Stimulated activated CD8-positive, alpha-beta memory T cell treated with anti-CD3 and anti-CD28 coated beads, Interleukin-7, amount 100 ng/mL, for 48 hours (primary cell): ENCODE measurements at regions not wholly inside any gene's neighbourhood (a gene's known extent, or its start where the extent isn't known, plus 50 kb on each side); places are given as distances from the start of the nearest gene placed in this dataset.

Experiments used
- DNase-seq, 2 donors: peaks; one replicate each; pipeline ENCODE4 v3.0.0-alpha.2; 2020; ENCODE audit warnings: low read depth in 1 of 2; ENCODE audit errors: extremely low read depth in 1 of 2

DNA sequence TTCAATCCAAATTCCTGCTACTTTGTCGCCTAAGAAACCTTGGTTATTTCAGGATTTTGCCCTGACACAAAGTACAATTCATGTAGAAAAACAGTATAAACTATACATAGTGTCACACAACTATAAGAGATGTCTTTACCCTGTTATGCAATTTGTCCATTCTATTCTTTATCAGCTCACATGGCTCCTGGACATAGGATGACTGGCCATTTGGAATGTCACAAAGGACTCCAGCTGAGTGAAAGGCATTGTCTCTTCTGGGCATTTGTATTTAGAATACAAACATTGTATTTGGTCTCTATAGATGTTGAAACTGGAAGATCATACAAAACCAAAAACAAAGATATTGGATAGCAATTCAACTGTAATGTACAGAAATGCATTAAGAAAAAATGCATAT, 944.6 kb upstream of the LRRTM1 start:
- DNase-seq, result no peak

DNA sequence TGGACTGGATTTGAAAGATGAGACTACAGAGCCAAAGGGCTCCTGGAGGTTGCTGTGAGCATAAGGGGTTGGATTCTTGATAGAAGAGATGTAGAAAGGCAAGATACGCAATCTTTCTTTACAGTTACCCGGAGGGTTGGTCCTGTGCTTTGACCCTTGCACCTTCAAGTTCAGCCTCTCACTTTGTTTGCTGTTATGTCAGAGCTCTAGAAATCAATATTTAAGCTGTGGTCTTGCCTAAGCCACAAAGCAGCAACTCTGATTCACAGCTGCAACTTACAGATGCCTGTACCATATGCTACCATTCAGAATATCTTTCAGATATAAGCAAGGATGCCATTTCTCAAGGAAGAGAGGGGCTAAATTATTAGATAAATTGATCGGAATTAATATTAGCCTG, 943.1 kb upstream of the LRRTM1 start:
- DNase-seq, result no peak

DNA sequence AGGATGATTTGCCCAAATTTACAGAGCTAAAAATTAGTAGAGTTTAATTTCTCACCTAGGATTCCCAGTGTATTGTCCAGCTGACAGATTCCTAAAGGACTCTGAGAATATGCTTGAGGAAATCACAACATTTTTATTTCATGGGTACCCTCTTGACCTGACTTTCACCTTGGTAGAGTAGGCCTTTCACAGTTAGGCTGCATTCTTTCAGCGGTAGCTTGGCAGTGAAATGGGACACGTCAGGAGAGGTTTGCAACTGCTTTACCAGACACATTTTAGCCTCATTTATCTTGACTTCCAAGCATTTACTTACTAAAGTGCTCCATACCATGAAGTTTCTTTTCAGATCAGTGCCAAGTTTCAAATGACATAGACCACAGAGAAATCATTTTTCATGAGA, 937.9 kb upstream of the LRRTM1 start:
- no peak for DNase-seq

DNA sequence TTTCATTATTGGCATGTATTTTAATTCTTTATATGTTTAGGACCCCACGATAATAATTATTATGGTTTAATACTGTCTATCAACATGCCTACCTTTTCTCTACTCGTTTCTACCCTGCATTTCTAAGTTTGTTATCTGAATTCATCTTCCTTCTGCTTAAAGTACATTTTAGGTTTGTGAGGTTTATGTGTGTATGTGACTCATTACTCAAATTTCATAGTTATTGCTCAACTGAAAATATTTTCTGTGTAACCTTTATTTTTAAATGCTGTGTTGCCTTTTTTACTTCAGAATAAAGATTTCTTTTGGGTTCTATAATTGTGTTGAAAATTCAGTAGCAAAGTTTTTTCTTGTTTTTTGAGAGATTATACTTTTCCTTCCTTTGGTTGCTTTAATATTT, 933.9 kb upstream of the LRRTM1 start:
- DNase-seq, result no peak

DNA sequence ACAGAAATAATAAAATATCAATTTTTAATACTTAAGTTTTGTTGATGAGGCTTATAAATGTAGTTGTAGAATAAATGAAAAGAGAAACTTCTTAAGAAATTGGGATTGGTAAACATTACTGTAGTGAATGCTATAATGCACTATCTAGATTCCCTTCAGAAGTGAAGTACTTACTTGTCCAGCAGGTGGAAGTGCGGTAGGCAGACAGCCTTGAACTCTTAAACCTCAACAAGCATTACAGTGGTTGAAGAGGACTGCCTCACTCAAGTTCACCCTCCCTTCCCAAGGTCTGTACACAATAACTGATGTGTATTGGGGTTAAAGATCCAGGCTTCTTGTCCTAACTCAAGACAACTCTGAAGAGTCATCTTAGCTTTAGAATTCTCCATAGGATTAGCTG, 931.0 kb upstream of the LRRTM1 start:
- no peak for DNase-seq

DNA sequence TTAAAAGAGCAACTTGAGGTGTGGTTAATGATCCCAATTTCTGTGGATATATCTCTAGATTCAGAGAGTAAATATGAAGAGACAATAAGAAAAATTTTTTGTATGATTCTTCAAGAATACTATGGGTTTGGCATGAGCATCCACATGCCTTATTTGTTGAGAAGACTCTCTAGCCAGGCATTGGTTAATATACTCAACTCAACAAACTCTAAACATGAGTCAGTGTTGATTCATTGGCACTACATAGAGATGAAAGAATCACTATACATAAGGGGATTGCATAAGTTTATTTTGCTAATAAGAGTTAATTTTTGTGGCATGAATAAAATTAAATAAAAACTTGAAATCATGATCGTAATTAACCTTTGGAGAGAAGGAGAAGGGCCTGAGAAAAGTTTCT, 930.2 kb upstream of the LRRTM1 start:
- DNase-seq, result no peak

DNA sequence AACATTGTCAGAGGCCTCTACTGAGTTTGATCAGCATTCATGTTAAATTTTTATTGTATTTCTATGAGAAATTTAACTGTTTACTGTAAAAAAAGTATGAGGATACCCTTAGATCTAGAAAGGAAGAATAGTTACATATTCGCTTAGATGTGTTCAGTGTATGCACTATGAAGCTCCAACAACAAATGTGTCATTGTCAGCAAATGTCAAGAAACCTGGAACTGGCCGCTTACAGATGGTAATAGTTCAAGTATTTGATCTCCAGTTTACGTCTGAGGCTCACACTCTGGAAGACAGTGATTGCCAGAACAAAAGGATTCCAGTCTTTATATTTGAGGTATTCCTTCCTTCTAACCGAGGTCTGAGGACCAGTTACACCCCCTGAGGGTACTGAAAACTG, 921.2 kb upstream of the LRRTM1 start:
- no peak for DNase-seq

DNA sequence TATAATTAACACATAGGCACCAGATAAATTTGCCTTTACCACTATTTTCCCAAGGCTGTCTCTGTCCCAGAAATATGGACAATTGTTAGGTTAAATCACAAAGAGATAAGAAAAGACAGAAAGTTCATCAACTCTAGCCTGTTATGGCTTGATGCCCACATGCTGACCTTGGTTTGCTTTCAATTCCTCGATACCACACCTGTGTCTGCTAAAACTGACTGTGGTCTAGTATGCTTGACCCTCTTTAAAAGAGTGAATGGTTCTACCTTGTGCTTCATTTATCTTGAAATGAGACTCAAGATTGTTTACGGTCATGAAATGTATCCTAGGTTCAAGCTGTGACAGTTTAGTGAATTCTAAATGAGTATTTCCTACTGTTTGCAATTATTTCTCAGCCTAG, 909.0 kb upstream of the LRRTM1 start:
- no peak for DNase-seq

DNA sequence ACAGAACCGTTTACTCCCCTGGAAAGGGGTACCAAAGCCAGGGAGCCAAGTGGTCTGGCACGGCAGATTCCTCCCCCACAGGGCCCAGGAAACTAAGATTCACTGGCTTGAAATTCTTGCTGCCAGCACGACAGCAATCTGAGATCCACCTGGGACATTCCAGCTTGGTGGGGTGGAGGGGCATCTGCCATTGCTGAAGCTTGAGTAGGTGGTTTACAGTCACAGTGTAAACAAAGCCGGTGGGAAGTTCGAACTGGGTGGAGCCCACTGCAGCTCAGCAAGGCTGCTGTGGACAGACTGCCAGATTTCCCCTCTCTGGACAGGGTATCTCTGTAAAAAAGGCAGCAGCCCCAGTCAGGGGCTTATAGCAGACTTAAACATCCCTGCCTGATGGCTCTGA, 901.7 kb upstream of the LRRTM1 start:
- no peak for DNase-seq

DNA sequence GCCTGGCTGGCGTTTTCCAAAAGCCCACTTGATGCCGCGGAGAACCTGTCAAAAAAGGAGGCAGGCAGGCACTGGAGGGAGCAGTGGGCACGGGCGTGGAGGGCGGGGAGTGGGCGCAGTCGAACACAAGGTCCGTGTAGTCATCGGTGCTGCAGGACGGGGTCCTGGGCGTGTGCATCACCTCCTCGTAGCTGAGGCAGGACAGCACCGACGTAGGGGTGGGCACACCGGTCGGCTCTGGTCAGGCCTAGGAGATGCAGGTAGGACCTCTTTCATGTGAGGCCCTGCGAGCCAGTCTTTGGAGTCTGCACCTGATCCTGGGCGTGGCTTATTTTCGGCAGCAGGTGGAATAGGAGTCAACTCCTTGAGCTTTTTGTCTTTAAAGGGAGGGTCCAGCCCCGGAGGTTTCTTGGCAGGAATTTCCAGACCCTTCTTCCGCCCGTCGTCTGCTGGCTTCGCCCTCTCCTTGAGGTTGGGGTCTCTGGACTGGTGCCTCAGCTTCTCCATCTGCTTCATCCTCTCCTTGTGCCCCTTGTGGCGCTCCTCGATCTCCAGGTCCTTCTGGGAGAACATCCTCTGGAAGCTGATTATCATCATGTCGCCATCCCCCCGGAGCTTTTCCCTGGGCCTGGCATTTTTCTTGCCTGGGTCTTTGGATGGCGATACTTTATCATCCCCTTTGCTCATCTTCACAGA, 892.5 kb upstream of the LRRTM1 start:
- no peak for DNase-seq

DNA sequence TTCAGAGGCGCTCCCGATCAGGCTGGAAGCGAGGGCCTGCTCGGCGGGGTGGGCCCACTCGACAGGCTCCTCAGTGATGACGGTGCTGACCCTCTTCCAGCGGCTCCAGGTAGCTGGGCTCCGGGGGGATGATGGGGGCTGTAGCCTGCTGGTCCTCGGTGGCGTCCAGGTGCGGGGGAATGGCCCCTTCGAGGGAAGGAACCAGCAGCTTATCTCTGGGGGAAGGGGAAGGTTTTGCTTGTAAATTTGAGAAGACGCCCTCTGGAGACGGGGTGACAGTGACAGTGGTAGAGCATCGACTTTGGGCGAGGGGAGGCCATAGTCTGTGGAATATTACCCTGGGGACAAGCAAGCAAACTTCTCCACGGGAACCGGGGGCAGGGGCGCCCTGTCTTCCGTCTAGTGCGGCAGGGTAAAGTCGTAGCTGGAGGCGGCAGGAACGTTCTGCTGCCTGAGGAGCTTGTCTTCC, 891.9 kb upstream of the LRRTM1 start:
- DNase-seq, result no peak

DNA sequence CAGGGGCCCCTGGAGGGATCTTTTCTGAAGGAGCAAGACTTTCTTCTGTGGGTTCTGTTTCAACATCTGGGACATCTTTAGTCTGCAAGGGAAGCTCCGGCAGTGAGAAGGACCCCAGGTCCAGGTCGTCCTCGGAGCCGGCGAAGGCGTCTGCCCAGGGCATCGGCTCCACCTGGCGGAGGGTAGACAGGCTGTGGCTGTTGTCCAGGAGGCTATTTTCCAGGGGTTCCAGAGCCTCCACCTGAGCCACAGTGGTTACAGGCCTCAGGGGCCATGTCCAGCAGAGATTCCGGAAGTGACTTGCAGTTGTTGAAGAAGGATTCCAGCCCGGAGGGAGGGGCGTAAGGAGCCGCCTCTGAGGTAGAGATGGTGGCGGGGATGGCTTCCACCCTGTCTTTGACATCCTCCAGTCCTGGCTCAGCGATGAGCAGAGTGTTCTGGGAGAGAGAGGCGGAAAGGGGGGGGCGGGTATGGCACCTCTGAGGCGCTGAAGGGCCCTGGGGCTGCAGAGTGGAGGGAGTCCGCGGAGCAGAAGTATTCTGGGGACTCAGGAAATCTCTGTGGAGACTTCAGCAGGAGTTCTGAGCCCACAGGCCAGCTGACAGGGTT, 891.3 kb upstream of the LRRTM1 start:
- DNase-seq, result no peak

DNA sequence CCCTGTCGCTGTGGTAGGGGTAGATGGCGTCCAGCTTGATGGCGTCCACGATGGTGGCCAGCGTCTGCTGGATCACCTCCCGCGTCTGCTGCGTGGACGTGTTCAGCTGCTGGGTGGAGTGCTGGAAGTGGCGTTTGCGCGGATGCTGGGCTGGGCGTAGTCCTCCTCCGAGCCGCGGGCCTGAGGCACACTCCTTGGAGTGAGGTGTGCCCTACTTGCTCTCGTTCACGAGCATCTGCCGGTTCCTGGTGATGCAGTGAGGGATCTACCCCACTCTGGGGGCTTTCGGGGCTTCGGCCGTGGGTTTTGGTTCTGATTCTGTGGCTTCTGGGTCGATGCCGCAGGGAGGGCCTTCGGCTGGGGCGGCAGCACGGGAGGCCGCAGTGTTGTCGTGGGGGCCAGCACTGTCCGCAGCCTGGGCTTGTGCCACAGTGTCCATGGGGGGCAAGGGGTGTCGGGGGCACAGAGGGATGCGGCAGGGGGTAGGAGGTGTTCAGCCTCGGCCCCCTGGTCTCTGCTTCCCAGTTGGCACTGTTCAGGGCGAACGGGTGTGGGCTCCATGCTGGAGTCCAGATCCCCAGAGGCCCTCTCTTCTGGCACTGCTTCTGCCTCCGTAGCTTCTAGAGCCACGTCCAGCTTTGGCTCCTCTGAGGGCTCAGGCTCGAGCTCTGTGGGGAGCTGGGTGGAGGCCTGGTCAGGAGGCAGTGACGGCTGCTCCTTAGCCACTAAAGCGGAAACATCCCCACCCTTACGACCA, 890.6 kb upstream of the LRRTM1 start:
- DNase-seq, result no peak

DNA sequence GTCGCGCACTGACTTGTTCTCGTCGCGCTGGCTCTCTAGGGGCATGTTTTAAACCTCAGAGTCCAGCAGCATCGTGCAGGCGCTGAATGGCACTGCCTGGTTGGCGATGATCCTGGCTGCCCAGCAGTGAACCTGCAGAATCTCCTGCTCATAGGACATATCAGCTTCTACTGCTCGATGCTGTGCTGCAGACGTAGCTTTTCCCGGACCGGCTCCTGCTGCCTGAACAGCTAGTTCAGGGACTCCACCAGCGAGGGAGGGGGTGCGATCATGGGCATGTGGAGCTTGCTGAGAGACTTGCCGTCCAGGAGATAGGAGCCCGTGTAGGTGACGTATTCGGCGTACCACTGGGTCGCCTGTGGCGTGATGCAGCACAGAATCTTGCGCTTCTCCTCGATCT, 890.0 kb upstream of the LRRTM1 start:
- no peak for DNase-seq

DNA sequence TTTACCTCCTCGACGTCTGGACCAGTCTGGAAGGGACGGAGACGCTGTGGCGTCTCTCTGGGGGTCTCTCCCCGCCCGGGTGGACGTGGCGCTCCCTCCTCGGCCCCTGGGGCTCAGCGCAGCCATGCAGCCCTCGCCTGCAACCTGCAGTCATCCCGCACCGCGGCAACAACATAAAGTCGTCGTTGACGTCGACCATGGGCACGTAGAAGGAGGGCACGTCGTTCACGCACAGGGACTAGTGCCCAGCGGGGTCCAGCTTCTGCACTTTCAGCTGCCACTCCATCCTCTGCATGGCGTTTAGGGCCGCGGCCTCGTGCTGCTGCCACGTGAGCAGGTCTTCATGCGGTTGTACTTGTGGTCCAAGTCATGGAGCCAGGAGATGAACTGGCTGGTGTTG, 889.6 kb upstream of the LRRTM1 start:
- DNase-seq, result no peak

DNA sequence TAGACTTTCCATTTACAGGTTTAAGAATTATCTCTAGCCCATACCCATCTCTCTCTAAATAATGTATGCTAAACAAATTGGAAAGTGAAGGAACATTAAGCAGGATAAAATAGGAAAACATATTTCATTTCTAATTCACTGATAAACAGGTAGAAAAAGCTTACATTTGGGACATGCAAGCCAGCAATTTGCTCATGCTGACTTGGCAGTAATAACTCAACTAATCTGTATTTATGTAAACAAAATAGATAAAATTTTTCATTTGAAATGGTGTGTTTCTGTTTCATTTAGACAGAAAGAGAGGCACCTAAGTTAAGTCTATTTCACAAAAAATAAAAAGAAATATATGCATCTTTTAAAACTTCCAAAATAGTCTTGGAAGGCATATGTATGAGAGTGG, 877.3 kb upstream of the LRRTM1 start:
- no peak for DNase-seq

DNA sequence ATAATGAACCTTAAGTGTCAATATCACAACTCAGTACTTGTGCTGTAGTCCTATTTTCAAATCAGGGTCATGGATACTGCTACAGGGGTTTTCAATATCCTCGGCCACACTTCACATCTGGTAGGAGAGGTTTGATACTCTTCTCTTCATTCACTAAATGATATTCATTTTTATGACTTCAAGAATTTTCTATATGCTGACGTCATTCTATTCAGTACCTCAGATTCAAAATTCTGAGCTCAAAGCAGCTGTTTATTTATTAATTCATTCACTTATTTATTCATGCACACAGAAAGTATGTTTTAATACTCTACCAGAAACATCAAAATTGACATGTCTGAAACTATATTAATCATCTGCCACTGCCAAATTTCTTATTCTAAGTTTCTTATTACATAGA, 866.9 kb upstream of the LRRTM1 start:
- DNase-seq, result no peak

DNA sequence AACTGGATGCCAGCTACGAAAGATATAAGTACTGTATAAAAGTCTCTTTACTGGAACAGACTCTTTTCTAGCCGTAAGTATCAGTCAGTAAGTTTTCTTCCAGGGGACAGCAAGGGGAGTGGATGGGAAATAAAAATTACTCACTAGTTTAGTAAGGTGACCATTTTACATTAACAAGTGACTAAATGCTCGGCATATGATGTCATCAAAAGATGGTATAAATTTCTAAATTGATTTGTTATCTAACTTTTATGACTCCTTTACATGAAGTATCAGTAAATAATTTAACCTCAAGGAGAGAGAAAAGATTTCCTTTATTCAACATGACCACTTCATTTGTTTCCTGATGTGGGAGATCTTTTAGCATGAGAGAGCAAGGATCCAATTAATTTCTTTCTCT, 859.0 kb upstream of the LRRTM1 start:
- no peak for DNase-seq

DNA sequence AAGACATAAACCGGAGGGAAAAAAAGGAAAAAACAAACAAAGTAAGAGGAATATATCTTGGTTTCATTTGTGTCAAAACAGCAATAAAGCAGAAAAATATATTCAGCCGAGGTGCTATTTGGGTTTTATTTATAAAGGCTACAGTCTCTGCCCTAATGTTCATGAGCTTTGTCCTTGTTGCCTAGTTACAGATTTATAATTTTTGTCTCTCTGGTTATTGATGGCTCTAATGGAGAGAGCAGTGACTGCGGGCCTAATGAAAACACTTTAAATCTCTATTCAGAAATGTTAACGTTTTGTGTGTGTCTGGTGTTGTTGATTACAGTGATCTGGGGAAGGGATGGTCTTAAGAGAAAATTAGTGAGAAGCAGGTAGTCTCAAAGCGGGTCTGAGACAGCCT, 854.0 kb upstream of the LRRTM1 start:
- no peak for DNase-seq

DNA sequence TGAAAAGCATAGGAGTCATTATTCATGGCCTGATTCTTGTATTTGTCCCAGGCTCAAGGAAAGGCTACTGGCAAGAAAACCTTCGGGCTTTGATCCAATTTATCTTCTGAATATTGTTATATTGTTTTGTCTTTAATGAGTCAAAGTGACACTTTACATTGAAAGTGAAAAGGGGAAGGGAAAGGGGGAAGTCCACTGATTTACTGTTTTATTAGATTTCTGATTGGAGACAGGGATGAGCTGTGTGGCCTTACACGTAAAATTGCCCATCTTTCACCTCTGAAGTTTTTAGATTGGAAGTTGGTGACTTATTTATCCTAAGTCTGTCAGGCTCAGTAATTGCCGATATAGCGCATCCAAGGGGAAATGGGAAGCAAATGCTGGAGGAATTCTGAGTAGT, 843.8 kb upstream of the LRRTM1 start:
- no peak for DNase-seq

DNA sequence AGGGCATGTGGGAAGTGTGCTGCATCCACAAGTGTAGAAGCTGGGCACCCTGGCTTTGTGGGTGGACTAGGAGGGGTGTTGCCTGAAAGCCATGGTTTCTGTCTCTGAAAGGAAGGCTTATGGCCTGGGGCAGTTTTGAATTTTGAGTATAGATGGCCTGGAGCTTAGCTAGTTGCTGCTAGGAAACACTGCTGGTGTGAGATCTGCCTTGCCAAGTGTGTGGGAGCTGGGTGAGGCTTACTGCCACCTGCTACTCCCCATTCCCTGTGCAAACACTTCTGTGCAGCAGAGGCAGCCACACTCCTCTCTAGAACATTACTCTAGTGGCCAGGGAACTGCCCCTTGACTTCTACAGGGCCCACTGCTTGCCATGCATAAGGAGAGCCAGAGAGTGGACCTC, 831.7 kb upstream of the LRRTM1 start:
- DNase-seq, result no peak

DNA sequence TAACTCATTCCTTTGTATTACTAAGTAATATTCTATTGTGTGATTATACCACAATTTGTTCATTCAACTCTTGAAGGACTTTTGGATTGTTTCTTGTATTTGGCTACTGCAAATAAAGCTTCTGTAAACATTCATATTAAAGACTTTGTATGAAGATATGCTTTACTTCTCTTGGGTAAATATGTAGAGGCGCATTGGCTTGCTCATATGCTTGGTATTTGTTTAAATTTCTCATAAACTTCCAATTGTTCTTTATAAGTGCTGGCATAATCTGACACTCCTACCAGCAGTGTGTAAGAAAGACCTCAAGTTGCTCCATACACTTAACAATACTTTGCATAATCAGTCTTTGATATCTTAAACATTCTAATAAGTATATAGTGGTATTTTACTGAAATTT, 792.8 kb upstream of the LRRTM1 start:
- DNase-seq, result no peak
